Right kidney (tissue), 1 donor: ENCODE measurements at regions not wholly inside any gene's neighbourhood (a gene's known extent, or its start where the extent isn't known, plus 50 kb on each side); places are given as distances from the start of the nearest gene placed in this dataset.

Source experiments
- DNase-seq: peaks from one replicate; pipeline ENCODE4 v3.0.0-alpha.2; 2016

DNA sequence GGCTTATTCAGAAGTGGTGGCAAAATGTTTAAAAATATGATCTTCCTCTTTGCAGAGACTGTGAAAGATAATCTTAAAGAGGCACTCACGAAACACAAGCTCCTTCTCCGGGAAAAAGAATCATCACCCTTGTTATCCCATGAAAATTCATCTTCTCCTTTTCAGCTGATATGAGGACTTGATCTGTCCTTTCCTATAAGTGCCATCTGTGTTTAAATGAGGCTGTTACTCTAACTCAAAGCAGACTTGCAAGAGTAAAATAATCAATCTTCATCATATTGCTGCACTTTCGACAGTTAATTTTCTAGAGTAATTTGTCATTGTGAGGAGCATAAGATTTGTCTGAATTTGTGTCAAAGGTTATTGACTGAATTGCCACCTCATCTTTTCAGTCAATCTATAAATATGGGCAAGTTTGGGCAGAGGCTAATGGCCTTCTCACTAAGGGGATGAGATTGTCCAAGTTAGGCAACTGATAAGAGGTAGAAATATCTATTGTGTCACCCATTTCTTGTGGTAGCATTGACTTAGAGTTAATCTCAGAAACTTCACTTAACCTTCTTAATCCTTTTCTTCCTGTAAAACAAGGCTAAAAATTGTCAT, 452.9 kb downstream of the GRXCR1 start:
- no peak for DNase-seq

- DNase-seq, result no peak
These were observed 456.1 kb downstream of the GRXCR1 start for GRCh38 chr4:43348591-43348990.

GRCh38 chr4:43351970-43352806, 459.7 kb downstream of the GRXCR1 start:
- DNase-seq, result no peak

GRCh38 chr4:43352859-43353258, 460.3 kb downstream of the GRXCR1 start:
- DNase-seq, result no peak

DNA sequence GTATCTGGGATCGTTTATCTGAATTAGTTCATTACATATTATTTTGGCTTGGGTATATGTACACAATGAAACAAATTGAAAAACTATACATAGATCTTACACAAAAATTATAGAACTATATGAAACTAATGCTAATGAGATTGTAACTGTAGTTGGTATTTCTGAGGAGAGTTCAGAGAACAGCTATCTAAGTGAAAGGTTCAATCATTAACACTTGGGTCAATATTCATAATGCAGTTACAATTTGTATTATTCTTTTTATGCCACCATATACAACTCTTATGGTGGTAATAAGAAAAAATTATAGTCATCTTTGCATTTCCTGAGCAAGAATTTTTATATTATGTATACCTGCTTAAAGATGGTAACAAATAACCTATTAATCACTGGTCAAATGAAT, 461.0 kb downstream of the GRXCR1 start:
- DNase-seq, result no peak

DNA sequence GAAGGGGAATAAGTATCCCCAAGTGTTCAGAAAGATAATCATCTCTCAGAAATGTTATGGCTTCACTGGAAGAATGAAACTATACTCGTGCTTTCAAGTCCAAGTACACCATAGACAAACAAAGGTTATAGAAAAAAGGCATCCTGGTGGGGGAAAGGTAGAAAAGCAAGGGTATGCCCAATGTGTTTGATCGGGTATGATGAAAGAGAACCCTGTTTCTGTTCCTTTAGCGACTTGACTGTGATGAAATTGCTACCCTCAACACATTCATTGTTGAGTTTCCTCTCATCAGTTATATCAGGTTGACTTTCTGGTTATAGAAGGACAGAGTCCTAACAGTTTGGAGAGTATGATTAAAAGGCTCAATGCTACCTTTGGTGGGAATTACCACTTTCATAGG, 464.3 kb downstream of the GRXCR1 start:
- no peak for DNase-seq

- no peak for DNase-seq
These were observed 464.9 kb downstream of the GRXCR1 start for GRCh38 chr4:43357252-43357974.

DNA sequence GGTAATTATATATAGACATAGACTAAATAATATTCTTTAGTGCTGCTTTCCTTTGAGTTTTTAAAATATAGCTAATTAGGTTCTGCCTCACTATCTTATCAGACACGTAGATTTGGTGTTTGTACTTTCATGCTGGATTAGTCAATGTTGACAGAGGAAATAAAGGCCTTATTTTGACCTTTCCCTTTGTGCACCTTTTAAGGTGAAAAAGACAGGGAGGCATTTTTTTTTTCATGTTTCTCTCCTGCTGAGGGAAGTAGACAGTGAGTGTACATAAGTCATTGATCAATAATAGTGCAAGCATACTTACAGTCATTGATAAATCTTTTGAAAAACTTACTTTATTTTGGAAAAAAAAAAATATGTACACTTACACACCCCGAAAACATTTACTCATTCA, 467.8 kb downstream of the GRXCR1 start:
- no peak for DNase-seq

- DNase-seq, result no peak
These were observed 470.5 kb downstream of the GRXCR1 start for GRCh38 chr4:43362875-43363636.

DNA sequence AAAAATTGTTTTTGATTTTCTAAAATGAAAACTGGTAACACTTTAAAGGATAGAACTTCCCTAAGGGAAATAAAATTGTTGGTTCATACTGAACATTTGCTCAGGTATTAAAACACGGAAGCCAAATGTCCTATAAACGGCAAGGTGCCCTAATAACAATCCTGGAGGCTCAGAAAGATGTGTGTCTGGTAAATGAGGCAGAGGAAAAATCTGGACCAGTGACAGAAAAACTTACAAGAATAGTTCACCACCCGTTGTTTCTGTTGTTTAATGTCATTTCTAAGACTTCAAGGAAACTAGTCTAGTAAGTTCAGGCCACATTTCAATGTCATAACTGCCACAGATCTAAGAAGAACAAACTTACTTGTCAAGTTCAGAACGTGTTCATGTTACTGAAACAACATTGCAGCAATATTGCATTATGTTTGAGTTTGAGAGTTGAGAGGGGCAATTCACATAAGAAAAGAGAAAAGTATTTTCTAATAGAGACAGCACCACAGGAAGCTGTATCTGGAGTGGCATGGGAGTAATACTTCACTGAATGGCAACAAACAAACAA, 476.6 kb downstream of the GRXCR1 start:
- no peak for DNase-seq

DNA sequence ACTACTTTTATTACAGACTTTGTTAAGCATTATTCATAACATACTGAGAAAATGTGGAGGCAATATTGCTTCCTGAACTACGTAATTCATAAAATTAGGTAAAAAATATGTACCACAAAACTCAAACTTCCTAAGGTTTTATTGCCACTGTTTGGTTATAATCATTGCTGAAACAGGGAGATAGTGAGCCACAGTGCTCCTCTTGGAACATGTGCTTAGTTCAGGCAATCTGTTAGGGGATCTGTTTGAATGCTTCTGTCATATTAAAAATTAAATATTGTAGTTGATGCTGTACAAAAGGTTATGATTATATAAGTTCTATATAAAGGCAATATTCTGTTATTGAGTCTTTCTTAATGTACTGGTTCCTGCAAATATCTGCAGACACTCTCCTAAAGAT, 480.7 kb downstream of the GRXCR1 start:
- no peak for DNase-seq

DNA sequence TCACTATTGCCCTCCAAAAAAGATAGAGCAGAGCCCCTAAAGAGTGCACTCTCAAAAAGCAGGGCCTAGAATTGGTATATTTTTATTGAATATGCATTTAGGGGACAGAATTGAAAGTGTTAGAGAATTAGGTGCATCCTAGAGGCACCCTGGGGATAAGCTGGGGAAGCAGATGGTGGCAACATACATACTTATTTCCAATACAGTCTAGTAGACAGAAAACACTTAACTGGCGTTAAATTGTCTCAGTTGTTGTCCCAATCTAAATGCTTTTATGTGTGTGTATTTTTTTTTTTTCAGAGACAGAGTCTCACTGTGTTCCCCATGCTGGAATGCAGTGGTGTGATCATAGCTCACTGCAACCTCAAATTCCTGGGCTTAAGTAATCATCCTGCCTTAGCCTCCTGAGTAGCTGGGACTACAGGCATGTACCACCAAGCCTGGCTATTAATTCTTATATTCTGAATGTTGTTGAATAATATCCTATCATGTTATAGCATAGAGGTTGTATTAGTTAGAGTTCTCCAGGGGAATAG, 481.8 kb downstream of the GRXCR1 start:
- no peak for DNase-seq

- DNase-seq, result no peak
These were observed 486.5 kb downstream of the GRXCR1 start for GRCh38 chr4:43379016-43379415.

DNA sequence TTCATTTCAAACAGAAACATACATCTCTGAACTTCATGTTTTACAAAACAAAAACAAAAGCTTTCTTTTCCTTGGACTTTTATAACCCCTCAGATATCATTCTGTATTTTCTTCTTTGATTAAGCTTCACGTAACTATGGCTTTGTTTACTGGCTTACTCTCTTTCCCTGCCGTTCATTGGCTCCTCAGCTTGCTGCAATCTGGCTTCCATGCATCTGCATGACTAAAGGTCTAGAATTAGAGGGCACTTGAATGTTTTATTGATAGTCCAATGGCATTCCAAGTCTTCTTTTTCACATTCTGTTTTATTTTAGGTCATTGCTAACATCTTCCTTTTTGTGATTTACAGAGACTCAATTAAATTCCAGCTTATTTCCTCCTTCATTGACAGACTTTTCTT, 487.6 kb downstream of the GRXCR1 start:
- DNase-seq, result no peak

DNA sequence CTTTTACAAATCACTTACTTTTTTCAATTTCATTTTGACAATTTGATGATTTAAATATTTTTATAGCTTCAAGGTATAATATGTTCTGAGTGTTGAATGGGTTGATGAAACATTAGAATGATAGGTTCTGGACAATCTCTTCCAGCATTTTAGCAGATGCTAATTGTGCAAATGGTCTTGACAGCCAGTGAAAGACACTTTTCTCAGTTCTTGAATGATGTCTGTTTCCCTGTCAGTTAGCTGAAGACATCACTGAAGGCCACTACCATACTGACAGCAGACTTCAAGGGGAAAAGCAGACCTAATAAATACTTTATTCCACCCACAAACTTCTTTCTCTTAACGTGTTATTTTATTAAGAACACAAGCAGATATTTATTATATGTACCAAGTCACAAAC, 498.6 kb downstream of the GRXCR1 start:
- no peak for DNase-seq

DNA sequence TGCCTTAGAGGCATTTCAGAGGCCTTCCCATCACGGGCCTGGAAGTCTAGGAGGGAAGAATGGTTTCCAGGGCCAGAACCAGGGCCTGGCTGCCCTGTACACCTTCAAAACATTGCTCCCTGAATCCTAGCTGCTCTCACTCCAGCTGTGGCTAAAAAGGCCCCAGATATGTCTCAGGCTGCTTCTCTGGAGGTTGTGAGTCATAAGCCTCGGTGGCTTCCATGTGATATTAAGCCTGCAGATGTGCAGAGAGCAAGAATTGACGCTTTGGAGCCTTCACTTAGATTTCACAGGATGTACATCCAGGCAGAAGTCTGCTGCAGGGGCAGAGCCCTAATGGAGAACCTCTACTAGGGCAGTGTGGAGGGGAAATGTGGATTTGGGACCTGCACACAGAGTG, 502.5 kb downstream of the GRXCR1 start:
- DNase-seq, result no peak

- DNase-seq, result no peak
These were observed 507.2 kb downstream of the GRXCR1 start for GRCh38 chr4:43399726-43400125.

GRCh38 chr4:43402393-43402792, 509.9 kb downstream of the GRXCR1 start:
- DNase-seq, result no peak

GRCh38 chr4:43410636-43411035, 518.1 kb downstream of the GRXCR1 start:
- no peak for DNase-seq

DNA sequence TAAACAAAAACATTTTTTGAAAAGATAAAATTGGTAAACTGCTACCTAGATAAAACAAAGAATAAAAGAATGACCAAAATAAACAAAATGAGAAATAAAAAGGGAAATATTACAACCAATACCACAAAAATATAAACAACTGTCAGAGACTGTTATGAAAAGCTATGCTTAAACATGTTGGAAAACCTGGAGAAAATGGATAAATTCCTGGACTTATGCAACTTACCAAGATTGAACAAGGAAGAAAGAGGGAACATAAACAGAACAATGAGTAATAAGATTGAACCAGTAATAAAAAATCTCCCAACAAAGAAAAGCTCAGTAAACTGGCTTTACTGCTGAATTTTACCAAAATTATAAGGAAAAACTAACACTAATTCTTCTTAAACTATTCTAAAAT, 518.7 kb downstream of the GRXCR1 start:
- no peak for DNase-seq

GRCh38 chr4:43423276-43423675, 530.8 kb downstream of the GRXCR1 start:
- no peak for DNase-seq

DNA sequence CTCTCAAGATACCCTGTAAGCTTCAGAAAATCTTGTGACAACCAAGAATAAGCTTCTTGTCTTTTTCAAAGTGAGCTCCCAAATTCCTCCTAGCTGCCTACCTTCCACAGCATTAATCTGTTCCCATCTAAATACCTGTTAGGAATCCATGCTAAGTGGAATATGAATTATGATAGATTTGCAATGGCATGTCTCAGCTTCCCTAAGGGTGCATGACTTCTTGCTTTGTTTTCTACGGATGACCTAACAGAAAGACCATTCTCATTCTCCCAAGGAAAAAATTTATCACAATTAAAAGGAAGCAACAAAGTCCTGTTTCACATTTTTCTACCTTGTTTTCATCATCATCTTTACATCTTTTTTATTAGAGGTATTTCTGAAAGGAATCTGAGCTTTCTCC, 532.7 kb downstream of the GRXCR1 start:
- DNase-seq, result no peak
